IPS-18a (cell line): ENCODE measurements at regions not wholly inside any gene's neighbourhood (a gene's known extent, or its start where the extent isn't known, plus 50 kb on each side); places are given as distances from the start of the nearest gene placed in this dataset.

Experiments used
- H3K27ac ChIP-seq: one replicate; pipeline ENCODE4 v1.5.1; 2013; ENCODE audit warnings: low read length
- H3K27me3 ChIP-seq: one replicate; pipeline ENCODE4 v1.6.1; 2013; ENCODE audit warnings: mild to moderate bottlenecking, low read length; ENCODE audit not compliant: control insufficient read depth, insufficient read depth
- H3K36me3 ChIP-seq: one replicate; pipeline ENCODE4 v1.6.1; 2013; ENCODE audit warnings: low read depth, low read length; ENCODE audit not compliant: control insufficient read depth
- H3K4me1 ChIP-seq: one replicate; pipeline ENCODE4 v1.6.1; 2013; ENCODE audit warnings: low read depth, low read length; ENCODE audit not compliant: control insufficient read depth
- H3K4me3 ChIP-seq: one replicate; pipeline ENCODE4 v1.5.1; 2013; ENCODE audit warnings: low read length
- H3K9ac ChIP-seq: one replicate; pipeline ENCODE4 v1.6.1; 2013; ENCODE audit warnings: mild to moderate bottlenecking, low read length, moderate library complexity
- H3K9me3 ChIP-seq: one replicate; pipeline ENCODE4 v1.6.1; 2013; ENCODE audit warnings: low read depth, low read length; ENCODE audit not compliant: control insufficient read depth

DNA sequence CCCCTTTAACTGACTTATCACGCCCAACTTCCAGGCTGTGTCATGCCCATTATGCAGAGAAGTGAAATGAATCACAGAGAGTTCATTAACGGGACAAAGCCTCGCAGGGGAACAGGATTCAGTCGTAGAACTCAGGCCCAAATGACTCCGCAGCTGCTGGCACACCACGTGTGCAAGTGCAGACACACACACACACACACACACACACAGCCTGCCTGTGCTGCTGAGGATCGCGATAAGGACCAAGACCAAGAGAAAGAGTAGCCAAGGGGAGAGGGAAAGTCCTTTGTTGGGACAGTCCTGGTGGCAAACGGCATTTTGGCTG lies 90.0 kb upstream of the TAF1B start:
- Histone ChIP-seq H3K27ac (no peak overlapping the region), H3K36me3 (no peaks in the 10 kb centered on the region), H3K9ac (no peak overlapping the region), H3K4me3 (no peak overlapping the region), H3K4me1 (peaks cover 13% of the 10 kb centered on the region), H3K9me3 (no peaks in the 10 kb centered on the region), H3K27me3 (peaks cover under 1% of the 10 kb centered on the region)

DNA sequence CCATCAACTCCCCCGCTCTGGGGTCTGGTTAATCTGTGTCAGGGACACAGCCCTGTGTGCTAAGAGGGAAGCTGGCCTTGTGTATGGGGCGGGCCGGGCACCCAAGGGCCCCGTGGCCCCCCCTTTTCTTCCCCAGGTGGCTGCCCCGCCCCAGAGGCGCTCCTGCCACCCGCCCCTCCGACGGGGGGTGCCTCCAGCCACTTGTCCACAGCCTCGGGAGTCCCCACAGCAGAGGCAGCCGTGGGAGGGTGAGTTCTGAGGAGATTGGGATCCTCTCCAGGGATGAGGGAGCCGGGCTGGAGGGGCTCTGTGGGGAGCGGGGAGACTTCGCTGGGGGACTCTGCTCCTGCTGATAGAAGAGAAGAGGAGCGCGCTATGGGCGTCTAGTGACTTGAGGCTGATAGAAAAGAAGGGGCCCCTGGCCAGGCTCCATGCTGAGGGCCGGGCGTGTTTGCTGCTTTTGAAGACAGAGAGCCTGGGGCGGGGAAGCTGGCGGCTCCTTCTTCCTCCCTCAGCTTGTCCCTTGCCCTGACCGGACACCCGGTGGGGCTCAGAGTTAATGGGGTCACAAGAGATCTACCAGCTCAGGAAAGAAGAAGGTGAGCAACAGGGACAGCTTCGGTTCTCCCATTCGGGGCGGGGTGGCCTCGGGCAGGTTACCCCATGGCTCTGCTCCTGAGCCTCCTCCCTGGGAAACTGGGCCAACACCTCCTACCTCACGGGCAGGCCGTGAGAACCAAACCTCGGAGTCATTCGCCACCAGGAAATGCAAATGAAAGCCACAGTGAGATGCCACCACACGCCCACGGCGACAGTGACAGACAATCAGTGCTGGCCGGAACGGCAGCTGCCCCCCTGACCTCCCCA lies 89.4 kb upstream of the TAF1B start:
- H3K4me1 ChIP-seq = peaks cover 16% of the 10 kb centered on the region
- H3K27ac ChIP-seq = no peak overlapping the region
- peaks cover 8% of the 10 kb centered on the region for H3K27me3 ChIP-seq
- no peak overlapping the region for H3K4me3 ChIP-seq
- H3K36me3 ChIP-seq = no peaks in the 10 kb centered on the region
- no peaks in the 10 kb centered on the region for H3K9me3 ChIP-seq
- H3K9ac ChIP-seq = no peak overlapping the region

DNA sequence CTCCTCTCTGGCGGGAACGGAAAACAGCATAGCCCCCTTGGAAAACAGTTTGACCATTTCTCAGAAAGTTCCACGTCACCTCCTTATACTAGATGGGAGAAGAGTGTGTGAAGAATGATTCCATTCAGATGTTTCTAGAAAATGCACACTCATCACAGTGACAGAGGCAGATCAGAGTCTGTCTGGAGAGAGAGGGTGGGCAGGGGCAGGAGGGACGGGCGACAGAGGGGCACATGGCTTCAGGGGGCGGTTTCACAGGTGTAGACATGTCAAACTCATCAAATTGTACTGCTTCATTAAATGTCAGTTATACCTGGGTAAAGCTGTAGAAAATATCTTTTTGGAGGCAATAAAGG lies 88.8 kb upstream of the TAF1B start:
- Histone ChIP-seq H3K9me3 (no peaks in the 10 kb centered on the region), H3K9ac (no peak overlapping the region), H3K4me1 (peaks cover 16% of the 10 kb centered on the region), H3K27ac (no peak overlapping the region), H3K36me3 (no peaks in the 10 kb centered on the region), H3K4me3 (no peak overlapping the region), H3K27me3 (peaks cover 8% of the 10 kb centered on the region)

DNA sequence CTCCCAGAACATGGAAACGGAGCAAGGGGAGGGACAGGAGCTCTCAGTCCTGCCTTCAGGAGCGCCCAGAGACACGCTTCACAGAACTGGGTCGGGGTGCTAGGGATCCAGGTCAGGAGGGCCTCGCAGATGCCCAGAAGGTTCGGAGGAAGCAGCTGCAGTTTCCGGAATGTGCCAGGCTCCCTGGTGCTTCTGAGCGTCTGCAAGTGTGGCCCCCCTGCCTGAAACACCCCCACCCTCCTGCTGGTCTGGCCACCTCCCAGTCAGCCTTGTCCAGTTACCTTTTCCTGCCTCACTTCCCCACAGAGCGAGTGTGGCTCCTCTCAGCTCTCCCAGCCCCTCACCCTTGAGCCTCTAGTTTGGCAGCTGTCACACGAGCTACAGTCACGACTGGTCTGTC lies 88.3 kb upstream of the TAF1B start:
- H3K9me3 ChIP-seq = no peaks in the 10 kb centered on the region
- peaks cover 16% of the 10 kb centered on the region for H3K4me1 ChIP-seq
- no peak overlapping the region for H3K27ac ChIP-seq
- H3K36me3 ChIP-seq = no peaks in the 10 kb centered on the region
- no peak overlapping the region for H3K9ac ChIP-seq
- no peak overlapping the region for H3K4me3 ChIP-seq
- H3K27me3 ChIP-seq = peaks cover 8% of the 10 kb centered on the region

DNA sequence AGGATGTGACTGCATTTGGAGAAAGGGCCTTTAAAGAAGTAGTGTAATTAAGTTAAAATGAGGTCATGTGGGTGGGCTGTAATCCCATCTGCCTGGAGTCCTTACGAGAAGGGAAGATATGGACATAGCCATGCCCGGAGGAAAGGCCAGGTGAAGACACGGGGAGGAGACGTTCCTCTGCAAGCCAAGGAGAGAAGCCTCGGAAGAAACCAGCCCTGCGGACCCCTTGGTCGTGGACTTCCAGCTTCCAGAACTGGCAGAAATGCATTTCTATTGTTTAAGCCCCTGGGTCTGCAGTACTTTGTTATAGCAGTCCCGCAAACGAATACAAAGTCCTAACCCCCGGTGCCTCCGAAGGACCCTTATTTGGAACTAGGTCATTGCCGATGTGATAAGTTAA lies 87.6 kb upstream of the TAF1B start:
- H3K27ac ChIP-seq = no peak overlapping the region
- no peak overlapping the region for H3K4me3 ChIP-seq
- H3K9me3 ChIP-seq = no peaks in the 10 kb centered on the region
- H3K9ac ChIP-seq = no peak overlapping the region
- peaks cover 16% of the 10 kb centered on the region for H3K4me1 ChIP-seq
- peaks cover 8% of the 10 kb centered on the region for H3K27me3 ChIP-seq
- H3K36me3 ChIP-seq = no peaks in the 10 kb centered on the region

DNA sequence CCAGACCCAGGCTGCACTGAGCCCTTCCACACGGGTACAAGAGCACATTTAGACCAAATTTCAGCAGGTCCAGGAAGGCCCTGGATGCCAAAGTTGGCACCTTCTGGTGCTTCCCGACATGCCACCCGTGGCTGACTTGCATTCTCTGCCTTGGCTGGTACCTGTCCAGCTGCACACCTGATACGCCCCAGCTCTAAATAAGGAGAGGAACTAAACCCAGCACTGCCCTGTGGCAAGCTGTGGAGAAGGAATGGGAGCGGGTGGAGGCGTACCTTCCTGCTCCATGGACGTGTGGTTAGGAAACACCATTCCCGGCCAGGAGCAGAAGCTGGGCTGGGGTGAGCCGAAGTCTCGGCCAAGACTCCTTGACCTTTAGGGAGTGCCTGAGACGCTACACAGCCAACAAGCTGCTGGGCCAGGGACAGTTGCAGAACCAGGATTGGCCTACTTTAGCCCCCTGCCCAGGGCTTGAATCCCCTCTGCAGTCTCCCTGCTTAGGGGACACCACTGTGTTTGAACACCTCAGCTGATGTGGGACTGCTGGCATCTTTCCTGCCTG lies 86.5 kb upstream of the TAF1B start:
- Histone ChIP-seq H3K36me3 (no peaks in the 10 kb centered on the region), H3K27me3 (peaks cover 8% of the 10 kb centered on the region), H3K27ac (no peak overlapping the region), H3K9me3 (no peaks in the 10 kb centered on the region), H3K9ac (no peak overlapping the region), H3K4me3 (no peak overlapping the region), H3K4me1 (peaks cover 16% of the 10 kb centered on the region)

DNA sequence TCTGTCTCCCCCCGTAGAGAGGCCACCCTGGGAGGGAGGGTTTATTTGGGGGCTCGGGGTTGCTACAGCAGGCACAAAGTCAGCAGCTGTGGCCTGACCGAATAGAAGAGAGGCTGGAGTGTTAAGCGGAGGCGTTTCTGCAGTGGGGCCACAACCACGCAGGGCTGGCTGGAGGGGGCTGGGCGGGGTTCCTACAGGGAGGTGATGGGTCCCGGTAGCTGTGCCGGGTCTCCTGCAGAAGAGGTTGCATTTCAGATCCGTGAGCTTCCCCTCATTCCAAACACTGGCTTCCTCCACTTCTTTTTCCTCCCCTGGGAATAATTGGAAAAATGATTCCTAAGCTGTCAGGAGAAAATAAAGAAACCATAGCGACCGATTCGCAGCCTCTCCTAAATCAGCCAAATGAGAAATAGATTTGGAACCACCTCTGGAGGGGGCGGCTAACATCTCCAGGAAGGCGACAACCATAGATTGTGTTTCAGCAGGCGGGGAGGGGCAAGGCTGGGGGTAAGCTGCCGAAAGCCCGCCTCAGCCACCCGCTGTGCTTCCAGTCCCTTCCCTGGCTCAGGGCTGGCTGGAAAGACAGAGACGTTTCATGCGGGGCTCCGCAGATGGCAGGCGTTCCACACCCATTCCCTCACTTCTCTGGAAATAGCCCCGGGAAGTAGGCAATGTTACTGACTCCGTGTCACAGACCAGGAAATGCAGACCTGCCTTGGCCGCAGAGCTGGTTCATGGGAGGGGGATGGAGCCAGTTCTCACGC lies 85.6 kb upstream of the TAF1B start:
- no peaks in the 10 kb centered on the region for H3K9me3 ChIP-seq
- peaks cover 16% of the 10 kb centered on the region for H3K4me1 ChIP-seq
- H3K36me3 ChIP-seq = no peaks in the 10 kb centered on the region
- H3K9ac ChIP-seq = no peak overlapping the region
- peak overlapping the region; percentile 47 for H3K4me3 ChIP-seq
- H3K27ac ChIP-seq = no peak overlapping the region
- H3K27me3 ChIP-seq = peaks cover 8% of the 10 kb centered on the region

DNA sequence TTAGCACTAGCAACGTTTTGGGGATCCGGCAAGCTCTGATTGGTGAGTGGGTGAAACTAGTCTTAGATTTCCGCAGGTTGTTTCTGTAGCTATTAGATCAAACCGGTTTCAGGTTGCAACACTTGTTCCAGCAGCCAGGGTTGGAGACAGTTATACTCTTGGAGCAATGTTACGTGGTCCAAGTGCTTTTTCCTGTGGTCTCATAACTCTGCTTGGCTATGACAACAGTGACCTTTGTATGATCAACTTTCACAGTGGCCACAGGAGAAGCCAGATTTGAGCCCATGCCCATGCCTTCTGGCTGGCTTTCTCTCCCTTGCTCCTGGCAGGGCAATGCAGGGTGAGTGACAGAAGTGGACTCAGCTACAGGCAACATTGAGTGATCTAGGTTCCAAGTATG lies 84.5 kb upstream of the TAF1B start:
- peaks cover 8% of the 10 kb centered on the region for H3K27me3 ChIP-seq
- no peaks in the 10 kb centered on the region for H3K36me3 ChIP-seq
- peaks cover 11% of the 10 kb centered on the region for H3K4me1 ChIP-seq
- H3K27ac ChIP-seq = no peak overlapping the region
- no peaks in the 10 kb centered on the region for H3K9me3 ChIP-seq
- H3K4me3 ChIP-seq = no peak overlapping the region
- H3K9ac ChIP-seq = no peak overlapping the region

DNA sequence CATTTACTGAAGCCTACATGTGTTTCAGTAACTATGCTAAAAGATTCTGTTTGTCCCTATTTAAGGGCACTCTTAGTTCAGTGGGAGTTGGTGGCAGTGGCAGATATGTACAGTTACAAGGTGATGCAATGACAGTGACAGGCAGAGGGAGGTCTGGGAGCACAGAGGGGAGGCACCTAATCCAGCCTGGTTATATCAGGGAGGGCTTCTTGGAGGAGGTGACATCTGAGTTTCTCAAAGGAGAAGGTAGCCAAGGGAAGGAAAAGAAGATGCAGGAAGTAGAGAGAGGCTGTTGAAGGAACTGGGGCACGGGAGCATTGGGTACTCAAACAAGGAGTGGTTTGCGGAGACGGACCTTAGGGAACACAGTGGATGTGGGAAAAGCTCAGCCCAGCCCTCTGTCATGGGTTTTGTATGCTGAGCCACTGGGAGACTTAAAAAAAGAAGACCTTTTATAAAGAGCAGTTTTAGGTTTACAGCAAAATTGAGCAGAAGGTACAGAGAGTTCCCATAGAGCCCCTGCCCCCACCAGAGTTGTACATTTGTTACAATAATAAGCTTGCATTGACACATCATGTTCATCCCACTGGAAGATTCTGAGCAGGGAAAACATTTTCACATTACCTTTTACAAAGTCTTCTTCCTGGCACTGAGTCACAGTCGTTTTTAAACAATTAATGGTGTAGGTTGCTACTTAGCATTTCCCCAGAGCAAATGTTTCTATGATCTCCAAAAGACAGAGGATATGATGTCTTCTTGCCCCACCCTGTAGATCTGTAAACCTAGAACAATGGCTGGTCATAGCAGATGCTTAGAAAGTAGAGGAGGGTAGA lies 83.0 kb upstream of the TAF1B start:
- H3K9ac ChIP-seq = no peak overlapping the region
- H3K27ac ChIP-seq = no peak overlapping the region
- H3K4me3 ChIP-seq = no peak overlapping the region
- H3K9me3 ChIP-seq = no peaks in the 10 kb centered on the region
- H3K36me3 ChIP-seq = no peaks in the 10 kb centered on the region
- H3K27me3 ChIP-seq = peaks cover 8% of the 10 kb centered on the region
- H3K4me1 ChIP-seq = peaks cover 11% of the 10 kb centered on the region

DNA sequence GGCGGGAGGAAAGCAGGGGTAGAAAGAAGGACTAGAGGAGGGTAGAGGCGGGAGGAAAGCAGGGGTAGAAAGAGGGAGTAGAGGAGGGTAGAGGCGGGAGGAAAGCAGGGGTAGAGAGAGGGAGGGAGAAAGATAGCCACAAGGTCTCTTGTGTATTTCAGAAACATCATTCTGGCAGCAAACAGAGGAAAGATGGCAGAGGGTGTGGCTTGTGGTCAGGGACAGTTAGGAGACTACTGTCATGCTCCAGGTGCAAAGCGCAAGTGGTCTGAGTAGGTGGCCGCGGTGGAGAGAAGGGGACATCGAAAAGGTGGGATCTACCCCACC lies 82.4 kb upstream of the TAF1B start:
- Histone ChIP-seq H3K27me3 (peaks cover 8% of the 10 kb centered on the region), H3K36me3 (no peaks in the 10 kb centered on the region), H3K9ac (no peak overlapping the region), H3K4me3 (no peak overlapping the region), H3K9me3 (no peaks in the 10 kb centered on the region), H3K27ac (no peak overlapping the region), H3K4me1 (peaks cover 11% of the 10 kb centered on the region)

DNA sequence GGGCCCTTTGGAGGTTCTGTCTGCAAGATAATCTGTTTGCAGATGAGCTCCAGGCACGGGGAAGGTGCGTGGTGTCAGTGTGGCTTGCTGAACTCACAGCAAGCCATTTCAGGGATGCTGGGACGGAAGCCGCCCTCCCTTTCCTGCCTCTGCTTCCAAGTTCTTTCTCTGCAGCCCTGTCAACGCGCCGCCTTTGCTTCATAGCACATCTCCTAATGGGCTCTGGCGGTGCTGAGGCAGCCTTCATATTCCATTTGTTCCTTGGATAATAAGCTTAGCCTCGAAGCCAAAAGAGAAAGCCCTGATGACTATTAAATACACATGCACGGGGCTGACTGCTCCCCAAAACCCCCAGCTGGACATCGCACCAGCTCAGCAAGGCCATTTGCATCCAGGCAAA lies 81.7 kb upstream of the TAF1B start:
- Histone ChIP-seq H3K27me3 (peaks cover 8% of the 10 kb centered on the region), H3K4me1 (peaks cover 11% of the 10 kb centered on the region), H3K27ac (no peak overlapping the region), H3K9ac (no peak overlapping the region), H3K36me3 (no peaks in the 10 kb centered on the region), H3K4me3 (no peak overlapping the region), H3K9me3 (no peaks in the 10 kb centered on the region)
